Vagina (tissue), 2 donors: ENCODE measurements at regions not wholly inside any gene's neighbourhood (a gene's known extent, or its start where the extent isn't known, plus 50 kb on each side); places are given as distances from the start of the nearest gene placed in this dataset.

Source experiments
- CTCF ChIP-seq, 3 experiments: fragments of 450-650 bp in 2 of 3; fragments of 200-600 bp in 1 of 3; sonication (generic) in 1 of 3; IDR thresholded peaks; one replicate each; pipeline ENCODE4 v1.5.1; 2017 to 2019; ENCODE audit warnings: antibody characterized with exemption in 3 of 3, mild to moderate bottlenecking in 2 of 3, moderate library complexity in 2 of 3
- POLR2A ChIP-seq, 2 donors: fragments of 450-650 bp; IDR thresholded peaks; one replicate each; pipeline ENCODE4 v1.6.1; 2017; ENCODE audit warnings: antibody characterized with exemption in 2 of 2, mild to moderate bottlenecking in 2 of 2, moderate library complexity in 2 of 2
- POLR2AphosphoS5 ChIP-seq, 2 donors: sonication (generic); formaldehyde crosslinking; IDR thresholded peaks; one replicate each; pipeline ENCODE4 v1.9.0; 2017; ENCODE audit warnings: antibody characterized with exemption in 2 of 2, mild to moderate bottlenecking in 2 of 2, low read depth in 1 of 2; ENCODE audit not compliant: insufficient read depth in 1 of 2

- TF ChIP-seq POLR2A (IDR thresholded peaks at IDR 0.05) (no peak), CTCF (IDR thresholded peaks at IDR 0.05) (no peak), POLR2AphosphoS5 (IDR thresholded peaks at IDR 0.05; ENCODE audit: insufficient read depth in 1 of 2, low read depth in 1 of 2) (no peak)
Observed at GRCh38 chr5:167949435-167949834, 342.0 kb upstream of the WWC1 start.
